HepG2 (cell line): ENCODE measurements at regions not wholly inside any gene's neighbourhood (a gene's known extent, or its start where the extent isn't known, plus 50 kb on each side); places are given as distances from the start of the nearest gene placed in this dataset.

Source experiments
- FOXM1 ChIP-seq: sonication (generic); formaldehyde crosslinking; IDR thresholded peaks from 2 replicates; pipeline ENCODE4 v1.5.0; 2020; ENCODE audit warnings: missing genetic modification reagents
- POLR2A ChIP-seq, 2 experiments: IDR thresholded peaks; 2 replicates each; pipeline ENCODE4 v1.6.1; 2011; ENCODE audit warnings: low read depth in 2 of 2, low read length in 2 of 2, mild to moderate bottlenecking in 1 of 2, moderate library complexity in 1 of 2; ENCODE audit not compliant: insufficient read depth in 1 of 2
- POLR2AphosphoS5 ChIP-seq: IDR thresholded peaks from 2 replicates; pipeline ENCODE4 v1.6.1; 2012; ENCODE audit warnings: low read depth, low read length
- POLR2G ChIP-seq: fragments of 200-400 bp; formaldehyde crosslinking; IDR thresholded peaks from 2 replicates; pipeline ENCODE4 v1.6.1; 2018; ENCODE audit warnings: mild to moderate bottlenecking, low read depth, low read length, moderate library complexity
- PRDM10 ChIP-seq: sonication (generic); formaldehyde crosslinking; IDR thresholded peaks from 2 replicates; pipeline ENCODE4 v1.4.0; 2020; ENCODE audit warnings: low read depth, missing genetic modification reagents
- PRDM4 ChIP-seq: sonication (generic); formaldehyde crosslinking; IDR thresholded peaks from 2 replicates; pipeline ENCODE4 v1.9.0; 2021; ENCODE audit warnings: missing genetic modification reagents, borderline replicate concordance
- PRPF4 ChIP-seq: fragments of 200-400 bp; formaldehyde crosslinking; IDR thresholded peaks from 2 replicates; pipeline ENCODE4 v1.6.1; 2016; ENCODE audit warnings: low read length, low read depth; ENCODE audit not compliant: poor library complexity, severe bottlenecking
- REST ChIP-seq, 2 experiments: IDR thresholded peaks; 2 replicates each; pipeline ENCODE4 v1.6.1; 2011 to 2012; ENCODE audit warnings: low read length in 2 of 2, borderline replicate concordance in 1 of 2, low read depth in 1 of 2, mild to moderate bottlenecking in 1 of 2, moderate library complexity in 1 of 2
- SP140L ChIP-seq: sonication (generic); formaldehyde crosslinking; IDR thresholded peaks from 2 replicates; pipeline ENCODE4 v1.4.0; 2020; ENCODE audit warnings: missing genetic modification reagents, borderline replicate concordance
- ZNF317 ChIP-seq: sonication (generic); formaldehyde crosslinking; IDR thresholded peaks from 2 replicates; pipeline ENCODE4 v1.5.0; 2020; ENCODE audit warnings: mild to moderate bottlenecking, missing genetic modification reagents
- TF ChIP-seq, protein P1 (sequence below): sonication (generic); formaldehyde crosslinking; IDR thresholded peaks from 2 replicates; pipeline ENCODE4 v1.4.0; 2020; ENCODE audit warnings: missing genetic modification reagents, borderline replicate concordance

- TF ChIP-seq PRDM4 (no peak), ZNF317 (CRISPR knock-in tag) (no peak), PRDM10 (no peak), REST (IDR thresholded peaks at IDR 0.05; ENCODE audit: borderline replicate concordance in 1 of 2, low read depth in 1 of 2, low read length in 2 of 2) (no peak), SP140L (CRISPR knock-in tag) (no peak), POLR2AphosphoS5 (no peak), POLR2A (IDR thresholded peaks at IDR 0.05; ENCODE audit: insufficient read depth in 1 of 2, low read depth in 2 of 2, low read length in 2 of 2) (no peak), POLR2G (no peak), FOXM1 (CRISPR knock-in tag) (no peak), PRPF4 (no peak)
- TF ChIP-seq, protein P1, sequence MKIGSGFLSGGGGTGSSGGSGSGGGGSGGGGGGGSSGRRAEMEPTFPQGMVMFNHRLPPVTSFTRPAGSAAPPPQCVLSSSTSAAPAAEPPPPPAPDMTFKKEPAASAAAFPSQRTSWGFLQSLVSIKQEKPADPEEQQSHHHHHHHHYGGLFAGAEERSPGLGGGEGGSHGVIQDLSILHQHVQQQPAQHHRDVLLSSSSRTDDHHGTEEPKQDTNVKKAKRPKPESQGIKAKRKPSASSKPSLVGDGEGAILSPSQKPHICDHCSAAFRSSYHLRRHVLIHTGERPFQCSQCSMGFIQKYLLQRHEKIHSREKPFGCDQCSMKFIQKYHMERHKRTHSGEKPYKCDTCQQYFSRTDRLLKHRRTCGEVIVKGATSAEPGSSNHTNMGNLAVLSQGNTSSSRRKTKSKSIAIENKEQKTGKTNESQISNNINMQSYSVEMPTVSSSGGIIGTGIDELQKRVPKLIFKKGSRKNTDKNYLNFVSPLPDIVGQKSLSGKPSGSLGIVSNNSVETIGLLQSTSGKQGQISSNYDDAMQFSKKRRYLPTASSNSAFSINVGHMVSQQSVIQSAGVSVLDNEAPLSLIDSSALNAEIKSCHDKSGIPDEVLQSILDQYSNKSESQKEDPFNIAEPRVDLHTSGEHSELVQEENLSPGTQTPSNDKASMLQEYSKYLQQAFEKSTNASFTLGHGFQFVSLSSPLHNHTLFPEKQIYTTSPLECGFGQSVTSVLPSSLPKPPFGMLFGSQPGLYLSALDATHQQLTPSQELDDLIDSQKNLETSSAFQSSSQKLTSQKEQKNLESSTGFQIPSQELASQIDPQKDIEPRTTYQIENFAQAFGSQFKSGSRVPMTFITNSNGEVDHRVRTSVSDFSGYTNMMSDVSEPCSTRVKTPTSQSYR (CRISPR knock-in tag): no peak
Measured at GRCh38 chr11:121367844-121368225, 75.3 kb downstream of the SC5D start.
